ENCODE measurements at regions not wholly inside any gene's neighbourhood (a gene's known extent, or its start where the extent isn't known, plus 50 kb on each side); places are given as distances from the start of the nearest gene placed in this dataset.

GRCh38 chr9:89929673-89930480, 325.1 kb downstream of the GADD45G start:
- no peak for TF ChIP-seq CTCF (IDR thresholded peaks at IDR 0.05; ENCODE audit: unreplicated experiment)
- peaks cover 31% of the 10 kb centered on the region for H3K27me3 Mint-ChIP-seq
- no peaks in the 10 kb centered on the region for H3K36me3 Mint-ChIP-seq (ENCODE audit: insufficient read depth)
- no peak overlapping the region for H3K4me3 Mint-ChIP-seq (ENCODE audit: low read depth)
- no peak for DNase-seq (ENCODE audit: low spot score, unreplicated experiment)
- H3K27ac Mint-ChIP-seq = peak overlapping the region; percentile 77
- H3K9me3 Mint-ChIP-seq (ENCODE audit: low read depth) = no peaks in the 10 kb centered on the region
- H3K4me1 Mint-ChIP-seq (ENCODE audit: low read depth) = peaks cover 31% of the 10 kb centered on the region

GRCh38 chr9:89933578-89933977, 328.8 kb downstream of the GADD45G start:
- Mint-ChIP-seq H3K27ac (no peak overlapping the region), H3K27me3 (peaks cover 25% of the 10 kb centered on the region), H3K4me1 (ENCODE audit: low read depth) (peaks cover 22% of the 10 kb centered on the region), H3K36me3 (ENCODE audit: insufficient read depth) (no peaks in the 10 kb centered on the region), H3K9me3 (ENCODE audit: low read depth) (no peaks in the 10 kb centered on the region), H3K4me3 (ENCODE audit: low read depth) (no peak overlapping the region)
- DNase-seq (ENCODE audit: low spot score, unreplicated experiment) = no peak
- no peak for TF ChIP-seq CTCF (IDR thresholded peaks at IDR 0.05; ENCODE audit: unreplicated experiment)

DNA sequence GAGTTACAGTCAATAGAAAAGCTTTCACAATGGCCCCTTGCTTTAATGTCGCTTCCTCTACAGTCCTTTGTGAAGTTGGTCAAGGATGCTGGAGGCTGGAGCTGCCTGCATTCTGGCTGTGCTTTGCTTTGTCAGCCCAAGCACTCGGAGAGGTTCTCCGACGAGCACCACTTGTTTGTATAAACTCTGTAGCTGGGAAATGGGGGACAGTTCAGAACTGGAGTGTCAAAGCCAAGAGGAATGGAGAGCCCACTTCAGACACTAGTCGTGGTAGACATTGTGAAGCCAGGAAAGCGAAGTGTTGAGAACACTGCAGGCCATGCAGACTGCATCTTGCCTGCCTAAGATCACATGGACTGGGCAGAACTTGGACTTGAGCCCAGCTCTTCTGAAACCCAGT, 330.3 kb downstream of the GADD45G start:
- no peak for DNase-seq (ENCODE audit: low spot score, unreplicated experiment)
- Mint-ChIP-seq H3K4me1 (ENCODE audit: low read depth) (peaks cover 18% of the 10 kb centered on the region), H3K4me3 (ENCODE audit: low read depth) (no peak overlapping the region), H3K36me3 (ENCODE audit: insufficient read depth) (no peaks in the 10 kb centered on the region), H3K27ac (no peak overlapping the region), H3K27me3 (peaks cover 37% of the 10 kb centered on the region), H3K9me3 (ENCODE audit: low read depth) (no peaks in the 10 kb centered on the region)
- TF ChIP-seq CTCF (IDR thresholded peaks at IDR 0.05; ENCODE audit: unreplicated experiment) = no peak

DNA sequence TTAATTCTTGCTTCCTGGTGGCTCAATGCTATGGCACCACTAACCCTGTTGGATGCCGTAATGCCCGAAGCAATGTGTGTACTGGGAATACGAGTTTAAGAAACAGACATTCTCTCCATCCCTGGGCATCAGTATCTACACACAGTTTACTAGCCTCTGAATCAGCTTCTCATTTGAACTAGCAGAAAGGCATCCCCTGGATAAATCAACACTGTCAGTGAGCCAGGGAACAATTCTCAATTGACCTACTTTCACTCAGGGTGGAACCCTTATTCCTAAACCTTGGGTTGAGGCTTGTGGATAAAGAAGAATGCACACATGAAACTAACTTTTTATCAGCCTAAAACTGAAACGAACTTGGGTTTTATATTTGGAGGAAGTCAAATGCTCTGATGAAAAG, 331.0 kb downstream of the GADD45G start:
- TF ChIP-seq CTCF (IDR thresholded peaks at IDR 0.05; ENCODE audit: unreplicated experiment) = no peak
- peaks cover 32% of the 10 kb centered on the region for H3K27me3 Mint-ChIP-seq
- no peaks in the 10 kb centered on the region for H3K9me3 Mint-ChIP-seq (ENCODE audit: low read depth)
- no peak for DNase-seq (ENCODE audit: low spot score, unreplicated experiment)
- H3K4me3 Mint-ChIP-seq (ENCODE audit: low read depth) = no peak overlapping the region
- H3K27ac Mint-ChIP-seq = no peak overlapping the region
- H3K4me1 Mint-ChIP-seq (ENCODE audit: low read depth) = peaks cover 13% of the 10 kb centered on the region
- H3K36me3 Mint-ChIP-seq (ENCODE audit: insufficient read depth) = no peaks in the 10 kb centered on the region

- Mint-ChIP-seq H3K27ac (no peak overlapping the region), H3K4me3 (ENCODE audit: low read depth) (no peak overlapping the region), H3K4me1 (ENCODE audit: low read depth) (peaks cover 10% of the 10 kb centered on the region), H3K27me3 (peaks cover 37% of the 10 kb centered on the region), H3K9me3 (ENCODE audit: low read depth) (no peaks in the 10 kb centered on the region), H3K36me3 (ENCODE audit: insufficient read depth) (no peaks in the 10 kb centered on the region)
- DNase-seq (ENCODE audit: low spot score, unreplicated experiment) = no peak
- no peak for TF ChIP-seq CTCF (IDR thresholded peaks at IDR 0.05; ENCODE audit: unreplicated experiment)
These were observed 332.2 kb downstream of the GADD45G start for GRCh38 chr9:89937051-89937450.
